DOHH2 (cell line): ENCODE measurements at regions not wholly inside any gene's neighbourhood (a gene's known extent, or its start where the extent isn't known, plus 50 kb on each side); places are given as distances from the start of the nearest gene placed in this dataset.

Experiments
- H3F3A ChIP-seq: fragments of 200-600 bp; sonication (generic), shearing (Covaris generic); 2 replicates; pipeline ENCODE4 v1.6.0; 2016; ENCODE audit warnings: antibody characterized with exemption, mild to moderate bottlenecking; ENCODE audit not compliant: control insufficient read depth, insufficient read depth
- H3K27ac ChIP-seq: fragments of 200-600 bp; sonication (generic); 2 replicates; pipeline ENCODE4 v1.5.1; 2014; ENCODE audit warnings: low read depth, mild to moderate bottlenecking, low read length, moderate library complexity
- H3K27me3 ChIP-seq: fragments of 200-600 bp; sonication (generic); 2 replicates; pipeline ENCODE4 v1.6.1; 2014; ENCODE audit warnings: mild to moderate bottlenecking, low read length, mixed read lengths; ENCODE audit not compliant: control insufficient read depth
- H3K36me3 ChIP-seq: fragments of 200-600 bp; sonication (generic); 2 replicates; pipeline ENCODE4 v1.6.1; 2014; ENCODE audit warnings: mild to moderate bottlenecking, low read length, moderate library complexity, mixed read lengths; ENCODE audit not compliant: control insufficient read depth
- H3K4me1 ChIP-seq: fragments of 200-600 bp; sonication (generic); 2 replicates; pipeline ENCODE4 v1.6.1; 2014; ENCODE audit warnings: mild to moderate bottlenecking, low read length, mixed read lengths; ENCODE audit not compliant: control insufficient read depth
- H3K4me2 ChIP-seq: fragments of 200-600 bp; sonication (generic); 2 replicates; pipeline ENCODE4 v1.6.0; 2014; ENCODE audit warnings: mild to moderate bottlenecking, low read length, moderate library complexity
- H3K4me3 ChIP-seq: fragments of 200-600 bp; sonication (generic); 2 replicates; pipeline ENCODE4 v1.5.1; 2014; ENCODE audit warnings: mild to moderate bottlenecking, low read length, mixed read lengths
- H3K79me2 ChIP-seq: fragments of 200-600 bp; sonication (generic); 2 replicates; pipeline ENCODE4 v1.6.1; 2014; ENCODE audit warnings: mild to moderate bottlenecking, low read length, mixed read lengths; ENCODE audit not compliant: control insufficient read depth
- H3K9me2 ChIP-seq: fragments of 200-600 bp; sonication (generic); replicated peaks from 2 replicates; pipeline ENCODE4 v1.6.1; 2014; ENCODE audit warnings: mild to moderate bottlenecking, low read length, mixed read lengths; ENCODE audit not compliant: control insufficient read depth
- H3K9me3 ChIP-seq: fragments of 200-600 bp; sonication (generic); 2 replicates; pipeline ENCODE4 v1.6.1; 2014; ENCODE audit warnings: antibody characterized with exemption, low read length, mixed read lengths; ENCODE audit not compliant: control insufficient read depth, insufficient read depth
- H4K20me1 ChIP-seq: fragments of 200-600 bp; sonication (generic); 2 replicates; pipeline ENCODE4 v1.6.0; 2014; ENCODE audit warnings: low read depth, mild to moderate bottlenecking, antibody characterized with exemption, low read length, moderate library complexity; ENCODE audit not compliant: control insufficient read depth, insufficient read depth
- EZH2phosphoT487 ChIP-seq: fragments of 200-600 bp; sonication (generic); IDR thresholded peaks from 2 replicates; pipeline ENCODE4 v1.6.1; 2017; ENCODE audit warnings: borderline replicate concordance, mild to moderate bottlenecking, antibody characterized with exemption, low read length, moderate library complexity, mixed read lengths
- TF ChIP-seq, protein P1 (sequence below): fragments of 200-600 bp; sonication (generic); IDR thresholded peaks from one replicate; pipeline ENCODE4 v1.5.1; 2014; ENCODE audit warnings: antibody characterized with exemption, mild to moderate bottlenecking, low read depth, low read length; ENCODE audit not compliant: poor library complexity, severe bottlenecking

DNA sequence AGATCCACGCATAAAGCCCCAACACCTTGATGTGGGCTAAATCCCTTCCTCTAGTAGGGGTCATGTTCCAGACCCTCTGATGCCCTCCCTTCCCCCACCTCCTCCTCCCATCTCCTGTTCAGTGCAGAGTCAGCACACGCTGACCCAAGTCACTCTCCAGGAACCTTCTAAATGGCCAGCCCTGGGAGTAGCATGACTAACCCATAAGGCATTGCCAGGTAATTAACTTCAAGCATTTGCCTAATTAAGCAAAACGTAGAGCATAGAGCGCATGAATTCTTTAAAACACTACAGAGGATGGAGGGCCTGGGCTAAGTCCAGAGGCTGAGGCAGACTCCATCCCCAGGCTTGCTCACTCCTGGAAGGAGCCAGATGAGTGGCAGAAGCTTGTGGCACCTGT lies 276.3 kb upstream of the MSX2 start:
- Histone ChIP-seq H3K27me3 (no peaks in the 10 kb centered on the region), H3K4me1 (no peaks in the 10 kb centered on the region), H3K9me3 (no peaks in the 10 kb centered on the region), H3K36me3 (no peaks in the 10 kb centered on the region), H4K20me1 (no peaks in the 10 kb centered on the region), H3K4me2 (no peak overlapping the region), H3K79me2 (no peaks in the 10 kb centered on the region), H3F3A (no peaks in the 10 kb centered on the region), H3K4me3 (no peak overlapping the region), H3K9me2 (no peaks in the 10 kb centered on the region), H3K27ac (no peak overlapping the region)
- no peak for TF ChIP-seq EZH2phosphoT487
- TF ChIP-seq, protein P1, sequence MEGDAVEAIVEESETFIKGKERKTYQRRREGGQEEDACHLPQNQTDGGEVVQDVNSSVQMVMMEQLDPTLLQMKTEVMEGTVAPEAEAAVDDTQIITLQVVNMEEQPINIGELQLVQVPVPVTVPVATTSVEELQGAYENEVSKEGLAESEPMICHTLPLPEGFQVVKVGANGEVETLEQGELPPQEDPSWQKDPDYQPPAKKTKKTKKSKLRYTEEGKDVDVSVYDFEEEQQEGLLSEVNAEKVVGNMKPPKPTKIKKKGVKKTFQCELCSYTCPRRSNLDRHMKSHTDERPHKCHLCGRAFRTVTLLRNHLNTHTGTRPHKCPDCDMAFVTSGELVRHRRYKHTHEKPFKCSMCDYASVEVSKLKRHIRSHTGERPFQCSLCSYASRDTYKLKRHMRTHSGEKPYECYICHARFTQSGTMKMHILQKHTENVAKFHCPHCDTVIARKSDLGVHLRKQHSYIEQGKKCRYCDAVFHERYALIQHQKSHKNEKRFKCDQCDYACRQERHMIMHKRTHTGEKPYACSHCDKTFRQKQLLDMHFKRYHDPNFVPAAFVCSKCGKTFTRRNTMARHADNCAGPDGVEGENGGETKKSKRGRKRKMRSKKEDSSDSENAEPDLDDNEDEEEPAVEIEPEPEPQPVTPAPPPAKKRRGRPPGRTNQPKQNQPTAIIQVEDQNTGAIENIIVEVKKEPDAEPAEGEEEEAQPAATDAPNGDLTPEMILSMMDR = no peak

DNA sequence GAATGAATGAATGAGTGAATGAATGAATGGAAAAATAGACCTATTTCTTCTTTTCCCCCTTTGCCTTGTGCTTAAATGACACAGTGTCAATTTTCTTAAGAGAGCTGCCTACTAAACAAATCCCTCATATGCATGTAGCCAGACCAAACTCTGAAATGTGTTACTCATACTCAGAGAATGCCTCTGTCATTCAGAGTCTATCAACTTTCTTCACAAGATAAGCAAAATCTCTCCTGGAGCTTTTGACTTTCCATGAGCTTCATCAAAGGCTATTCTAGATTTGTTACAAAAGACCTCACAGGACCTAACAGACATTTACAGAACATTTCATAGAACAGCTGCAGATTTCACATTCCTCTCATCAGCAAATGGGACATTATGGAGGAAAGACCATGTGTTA lies 275.7 kb upstream of the MSX2 start:
- no peaks in the 10 kb centered on the region for H3K9me2 ChIP-seq
- H3K27ac ChIP-seq = no peak overlapping the region
- H4K20me1 ChIP-seq = no peaks in the 10 kb centered on the region
- no peaks in the 10 kb centered on the region for H3K36me3 ChIP-seq
- H3K9me3 ChIP-seq = no peaks in the 10 kb centered on the region
- no peak overlapping the region for H3K4me2 ChIP-seq
- TF ChIP-seq, protein P1 = no peak
- TF ChIP-seq EZH2phosphoT487 = no peak
- no peak overlapping the region for H3K4me3 ChIP-seq
- no peaks in the 10 kb centered on the region for H3K4me1 ChIP-seq
- H3F3A ChIP-seq = no peaks in the 10 kb centered on the region
- no peaks in the 10 kb centered on the region for H3K79me2 ChIP-seq
- H3K27me3 ChIP-seq = no peaks in the 10 kb centered on the region

DNA sequence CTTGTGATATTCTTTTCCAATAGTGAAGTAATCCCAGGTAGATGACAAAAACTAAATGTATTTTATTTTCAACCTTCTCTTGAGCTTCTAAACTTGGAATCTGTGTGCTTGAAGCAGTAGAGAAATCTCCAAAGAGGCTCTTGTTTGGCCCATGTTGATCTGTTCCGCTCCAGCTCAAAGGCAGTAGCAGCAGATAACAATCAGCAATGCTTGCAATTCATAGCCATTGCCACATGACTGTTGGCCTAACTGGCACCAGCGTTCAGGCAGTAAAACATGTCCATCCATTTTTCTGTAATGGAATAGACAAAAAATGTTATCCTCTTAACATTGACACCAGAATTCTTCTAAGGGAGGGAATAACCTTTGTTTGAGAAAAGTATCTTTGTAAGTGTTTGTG lies 270.7 kb upstream of the MSX2 start:
- Histone ChIP-seq H3K27me3 (no peaks in the 10 kb centered on the region), H4K20me1 (no peaks in the 10 kb centered on the region), H3K79me2 (no peaks in the 10 kb centered on the region), H3K9me2 (no peaks in the 10 kb centered on the region), H3F3A (no peaks in the 10 kb centered on the region), H3K4me2 (no peak overlapping the region), H3K4me1 (no peaks in the 10 kb centered on the region), H3K27ac (no peak overlapping the region), H3K36me3 (no peaks in the 10 kb centered on the region), H3K4me3 (no peak overlapping the region), H3K9me3 (no peaks in the 10 kb centered on the region)
- TF ChIP-seq, protein P1 = no peak
- TF ChIP-seq EZH2phosphoT487 = no peak

DNA sequence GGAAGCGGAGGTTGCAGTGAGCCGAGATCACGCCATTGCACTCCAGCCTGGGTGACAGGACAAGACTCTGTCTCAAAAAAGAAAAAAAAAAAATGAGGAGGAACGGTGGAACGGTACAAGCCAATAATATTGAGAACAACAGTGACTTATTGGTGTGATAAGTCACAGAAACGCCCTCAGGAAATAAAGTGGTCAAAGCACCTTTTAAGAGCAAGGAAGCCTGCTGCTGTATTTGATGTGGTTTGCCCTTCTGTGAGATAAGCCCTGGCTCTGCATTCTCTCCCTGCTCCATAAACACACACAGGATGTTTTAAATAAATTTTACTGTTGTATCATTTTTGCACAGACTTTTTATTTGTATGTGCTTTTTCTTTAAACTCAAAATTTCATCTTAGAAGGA lies 269.9 kb upstream of the MSX2 start:
- no peak overlapping the region for H3K4me2 ChIP-seq
- no peaks in the 10 kb centered on the region for H3K9me3 ChIP-seq
- no peaks in the 10 kb centered on the region for H3K36me3 ChIP-seq
- no peak overlapping the region for H3K4me3 ChIP-seq
- no peaks in the 10 kb centered on the region for H3K9me2 ChIP-seq
- no peaks in the 10 kb centered on the region for H4K20me1 ChIP-seq
- H3K79me2 ChIP-seq = no peaks in the 10 kb centered on the region
- H3K4me1 ChIP-seq = no peaks in the 10 kb centered on the region
- H3F3A ChIP-seq = no peaks in the 10 kb centered on the region
- H3K27ac ChIP-seq = no peak overlapping the region
- TF ChIP-seq EZH2phosphoT487 = no peak
- TF ChIP-seq, protein P1 = no peak
- no peaks in the 10 kb centered on the region for H3K27me3 ChIP-seq
